PC-9 (cell line): ENCODE measurements at regions not wholly inside any gene's neighbourhood (a gene's known extent, or its start where the extent isn't known, plus 50 kb on each side); places are given as distances from the start of the nearest gene placed in this dataset.
"Not testable (repeated sequence)": the region's sequence is repeated elsewhere in the genome, so short reads cannot be mapped to it uniquely, and the experiment has no call there.

Source experiments
- BruUV-seq: library from RNA; stranded (reverse); fragments of 400-500 nt; replicated peaks from 2 replicates; lab custom pipeline; 2021; lab: Mats Ljungman, UMichigan
- CTCF ChIA-PET: fragments of 300-600 bp; sonication (Branson Sonifier 250); formaldehyde crosslinking; loops from one replicate; lab custom pipeline; 2022; ENCODE audit warnings: antibody characterized with exemption; lab: Charles Lee
- POLR2A ChIA-PET: fragments of 300-600 bp; sonication (Branson Sonifier 250); formaldehyde crosslinking; loops from one replicate; lab custom pipeline; 2022; ENCODE audit warnings: antibody characterized with exemption; ENCODE audit not compliant: unreplicated experiment; lab: Charles Lee
- DNase-seq, 2 experiments: peaks; one replicate each; pipeline versions ENCODE4 v3.0.0 to v3.0.0-alpha.2; 2015 to 2022; ENCODE audit warnings: mixed read lengths in 1 of 2
- H2AFZ ChIP-seq: fragments of 200-600 bp; sonication (generic); 2 replicates; pipeline ENCODE4 v1.8.1; 2017; ENCODE audit warnings: antibody characterized with exemption
- H3F3A ChIP-seq: fragments of 200-600 bp; sonication (generic); 2 replicates; pipeline ENCODE4 v1.8.1; 2017; ENCODE audit warnings: antibody characterized with exemption, mild to moderate bottlenecking, low read depth; ENCODE audit not compliant: insufficient read depth
- H3K27ac ChIP-seq: fragments of 200-600 bp; sonication (generic); 2 replicates; pipeline ENCODE4 v1.6.1; 2016; ENCODE audit warnings: mixed run types
- H3K27me3 ChIP-seq: fragments of 200-600 bp; sonication (generic); 2 replicates; pipeline ENCODE4 v1.6.1; 2016; ENCODE audit warnings: low read depth, mixed run types; ENCODE audit not compliant: insufficient read depth
- H3K36me3 ChIP-seq: fragments of 200-600 bp; sonication (generic); 2 replicates; pipeline ENCODE4 v1.6.1; 2016; ENCODE audit warnings: low read depth, mixed run types
- H3K4me1 ChIP-seq: fragments of 200-600 bp; sonication (generic); replicated peaks from 2 replicates; pipeline ENCODE4 v1.6.1; 2016; ENCODE audit warnings: mixed run types; ENCODE audit not compliant: insufficient read depth
- H3K4me2 ChIP-seq: fragments of 200-600 bp; sonication (generic); 2 replicates; pipeline ENCODE4 v1.6.1; 2017; ENCODE audit warnings: mixed run types
- H3K4me3 ChIP-seq: fragments of 200-600 bp; sonication (generic); 2 replicates; pipeline ENCODE4 v1.6.1; 2016; ENCODE audit warnings: mixed run types
- H3K79me2 ChIP-seq: fragments of 200-600 bp; sonication (generic); 2 replicates; pipeline ENCODE4 v1.6.1; 2017; ENCODE audit warnings: low read depth, mixed run types
- H3K9me2 ChIP-seq: fragments of 200-600 bp; sonication (generic); 2 replicates; pipeline ENCODE4 v1.8.1; 2017; ENCODE audit warnings: mild to moderate bottlenecking; ENCODE audit not compliant: insufficient read depth
- H3K9me3 ChIP-seq: fragments of 200-600 bp; sonication (generic); 2 replicates; pipeline ENCODE4 v1.8.1; 2016; ENCODE audit warnings: low read depth; ENCODE audit not compliant: insufficient read depth
- H4K20me1 ChIP-seq: fragments of 200-600 bp; sonication (generic); 2 replicates; pipeline ENCODE4 v1.8.1; 2017; ENCODE audit not compliant: insufficient read depth
- CTCF ChIP-seq: fragments of 200-600 bp; sonication (generic); conservative IDR thresholded peaks from 2 replicates; pipeline ENCODE4 v1.6.1; 2017; ENCODE audit warnings: mixed run types, antibody characterized with exemption, mild to moderate bottlenecking, moderate library complexity
- intact Hi-C: fragments of 100-400 bp; cut with micrococcal nuclease; formaldehyde crosslinking; loops from one replicate; pipeline ENCODE4 v1.10.0; 2022; ENCODE audit not compliant: unreplicated experiment

GRCh38 chr22:15811141-15811540 is 121.3 kb downstream of the POTEH start:
- intact Hi-C loops, H4K20me1 ChIP-seq, H2AFZ ChIP-seq: not testable (repeated sequence)

GRCh38 chr22:15815783-15816182 is 126.0 kb downstream of the POTEH start:
- H3K4me3 ChIP-seq, H3K9me2 ChIP-seq, POLR2A ChIA-PET, intact Hi-C loops, DNase-seq, H3F3A ChIP-seq, H3K79me2 ChIP-seq, H4K20me1 ChIP-seq, H3K27me3 ChIP-seq, H3K4me1 ChIP-seq, H3K9me3 ChIP-seq, CTCF ChIA-PET, BruUV-seq, H3K36me3 ChIP-seq, H2AFZ ChIP-seq, H3K27ac ChIP-seq, H3K4me2 ChIP-seq: not testable (repeated sequence)

More at GRCh38 chr22:15811141-15811540, 121.3 kb downstream of the POTEH start:
- H3K36me3 ChIP-seq, BruUV-seq, H3F3A ChIP-seq, H3K27ac ChIP-seq, H3K4me2 ChIP-seq, CTCF ChIA-PET, H3K9me3 ChIP-seq, H3K9me2 ChIP-seq, H3K4me3 ChIP-seq, POLR2A ChIA-PET, H3K27me3 ChIP-seq, H3K4me1 ChIP-seq, H3K79me2 ChIP-seq: not testable (repeated sequence)
- TF ChIP-seq CTCF: peak; percentile 54
- DNase-seq: peak in 1 of 2 experiments; percentile 13

- H3K4me3 ChIP-seq, H3F3A ChIP-seq, H3K9me2 ChIP-seq, H2AFZ ChIP-seq, H3K4me2 ChIP-seq, H3K36me3 ChIP-seq, intact Hi-C loops, CTCF ChIA-PET, H3K9me3 ChIP-seq, POLR2A ChIA-PET, DNase-seq, H4K20me1 ChIP-seq, H3K79me2 ChIP-seq, BruUV-seq, H3K27me3 ChIP-seq, H3K27ac ChIP-seq, H3K4me1 ChIP-seq: not testable (repeated sequence)
Observed at GRCh38 chr22:15816470-15816869, 126.6 kb downstream of the POTEH start.

- H3K79me2 ChIP-seq, H3K27ac ChIP-seq, H3K9me2 ChIP-seq, H2AFZ ChIP-seq, H3K4me2 ChIP-seq, H3F3A ChIP-seq, POLR2A ChIA-PET, H3K9me3 ChIP-seq, CTCF ChIA-PET, H3K4me1 ChIP-seq, intact Hi-C loops, DNase-seq, BruUV-seq, H3K36me3 ChIP-seq, H3K4me3 ChIP-seq, H4K20me1 ChIP-seq, H3K27me3 ChIP-seq: not testable (repeated sequence)
Observed at GRCh38 chr22:15817264-15817663, 127.4 kb downstream of the POTEH start.

GRCh38 chr22:15819886-15820285 is 130.1 kb downstream of the POTEH start:
- H3K27me3 ChIP-seq, intact Hi-C loops, H2AFZ ChIP-seq, CTCF ChIA-PET, H3K4me3 ChIP-seq, DNase-seq, H3K4me2 ChIP-seq, H3K36me3 ChIP-seq, H3K9me2 ChIP-seq, H3F3A ChIP-seq, POLR2A ChIA-PET, H4K20me1 ChIP-seq, H3K9me3 ChIP-seq, H3K27ac ChIP-seq, H3K79me2 ChIP-seq, BruUV-seq, H3K4me1 ChIP-seq: not testable (repeated sequence)

- H3K9me2 ChIP-seq, H3K27ac ChIP-seq, DNase-seq, H3K27me3 ChIP-seq, H3K4me3 ChIP-seq, CTCF ChIA-PET, H3K4me1 ChIP-seq, H4K20me1 ChIP-seq, H3K4me2 ChIP-seq, H3K79me2 ChIP-seq, H2AFZ ChIP-seq, POLR2A ChIA-PET, BruUV-seq, intact Hi-C loops, H3K9me3 ChIP-seq, H3K36me3 ChIP-seq, H3F3A ChIP-seq: not testable (repeated sequence)
Observed at GRCh38 chr22:15821088-15821487, 131.3 kb downstream of the POTEH start.

GRCh38 chr22:15822001-15822400 is 132.2 kb downstream of the POTEH start:
- H3K27ac ChIP-seq, H3K9me3 ChIP-seq, H3K79me2 ChIP-seq, CTCF ChIA-PET, BruUV-seq, DNase-seq, H3K4me2 ChIP-seq, H3K27me3 ChIP-seq, H3K4me1 ChIP-seq, H3K36me3 ChIP-seq, H3K9me2 ChIP-seq, POLR2A ChIA-PET, H4K20me1 ChIP-seq, H3K4me3 ChIP-seq, H2AFZ ChIP-seq, intact Hi-C loops, H3F3A ChIP-seq: not testable (repeated sequence)
